Left ventricle myocardium inferior (tissue), 1 donor: ENCODE measurements at regions not wholly inside any gene's neighbourhood (a gene's known extent, or its start where the extent isn't known, plus 50 kb on each side); places are given as distances from the start of the nearest gene placed in this dataset.

Source experiments
- DNase-seq: peaks from one replicate; pipeline ENCODE4 v3.0.0-alpha.2; 2020
- H3K27ac ChIP-seq: fragments of 200-600 bp; replicated peaks from 2 replicates; pipeline ENCODE4 v1.8.0; 2021
- H3K27me3 ChIP-seq: fragments of 200-600 bp; 2 replicates; pipeline ENCODE4 v1.8.0; 2021; ENCODE audit warnings: low read depth
- H3K36me3 ChIP-seq: fragments of 200-600 bp; 2 replicates; pipeline ENCODE4 v1.8.0; 2021
- H3K4me1 ChIP-seq: fragments of 200-600 bp; 2 replicates; pipeline ENCODE4 v1.8.0; 2021
- H3K4me3 ChIP-seq: fragments of 200-600 bp; 2 replicates; pipeline ENCODE4 v1.8.0; 2021; ENCODE audit warnings: mild to moderate bottlenecking, moderate library complexity
- H3K9me3 ChIP-seq: fragments of 200-600 bp; replicated peaks from 2 replicates; pipeline ENCODE4 v1.8.0; 2021
- CTCF ChIP-seq: fragments of 200-600 bp; IDR thresholded peaks from 2 replicates; pipeline ENCODE4 v1.8.0; 2021; ENCODE audit warnings: antibody characterized with exemption, mild to moderate bottlenecking, borderline replicate concordance
- intact Hi-C: fragments of 100-400 bp; cut with micrococcal nuclease; formaldehyde crosslinking; loops from one replicate; pipeline ENCODE4 v1.11.0; 2022
- donor health status: DM: no; HTN: yes; CAD: no; lungs with severe emphysema.

GRCh38 chr14:65926504-65926903, 514.0 kb downstream of the FUT8 start:
- intact Hi-C loops, result no loop called here

GRCh38 chr14:65926935-65927700, 514.6 kb downstream of the FUT8 start:
- Histone ChIP-seq H3K4me1 (no peaks in the 10 kb centered on the region), H3K36me3 (no peaks in the 10 kb centered on the region), H3K4me3 (no peak overlapping the region), H3K27ac (no peak overlapping the region), H3K27me3 (peaks cover 87% of the 10 kb centered on the region), H3K9me3 (no peaks in the 10 kb centered on the region)
- DNase-seq, result no peak
- TF ChIP-seq CTCF, result no peak
- intact Hi-C loops, result no loop called here

More at GRCh38 chr14:65926504-65926903, 514.0 kb downstream of the FUT8 start:
- H3K9me3 ChIP-seq, result no peaks in the 10 kb centered on the region
- H3K27me3 ChIP-seq, result peaks cover 93% of the 10 kb centered on the region
- no peak overlapping the region for H3K27ac ChIP-seq
- H3K4me3 ChIP-seq, result no peak overlapping the region
- TF ChIP-seq CTCF, result no peak
- H3K36me3 ChIP-seq, result no peaks in the 10 kb centered on the region
- DNase-seq, result no peak
- H3K4me1 ChIP-seq, result no peaks in the 10 kb centered on the region

GRCh38 chr14:65927931-65928356, 515.4 kb downstream of the FUT8 start:
- no peak overlapping the region for H3K4me3 ChIP-seq
- peaks cover 79% of the 10 kb centered on the region for H3K27me3 ChIP-seq
- no peaks in the 10 kb centered on the region for H3K9me3 ChIP-seq
- no peak for DNase-seq
- TF ChIP-seq CTCF, result no peak
- H3K27ac ChIP-seq, result no peak overlapping the region
- intact Hi-C loops, result no loop called here
- H3K36me3 ChIP-seq, result no peaks in the 10 kb centered on the region
- H3K4me1 ChIP-seq, result no peaks in the 10 kb centered on the region

- Histone ChIP-seq H3K27me3 (peaks cover 68% of the 10 kb centered on the region), H3K4me1 (no peaks in the 10 kb centered on the region), H3K27ac (no peak overlapping the region), H3K4me3 (no peak overlapping the region), H3K9me3 (no peaks in the 10 kb centered on the region), H3K36me3 (no peaks in the 10 kb centered on the region)
- no peak for TF ChIP-seq CTCF
- no peak for DNase-seq
- intact Hi-C loops, result no loop called here
Measured at GRCh38 chr14:65928995-65929394, 516.5 kb downstream of the FUT8 start.

- intact Hi-C loops, result no loop called here
Measured at GRCh38 chr14:65933400-65934069, 521.0 kb downstream of the FUT8 start.

More at GRCh38 chr14:65933400-65934069, 521.0 kb downstream of the FUT8 start:
- TF ChIP-seq CTCF, result no peak
- DNase-seq, result peak; percentile 20
- H3K36me3 ChIP-seq, result no peaks in the 10 kb centered on the region
- H3K4me1 ChIP-seq, result no peaks in the 10 kb centered on the region
- H3K4me3 ChIP-seq, result no peak overlapping the region
- H3K27ac ChIP-seq, result no peak overlapping the region
- H3K27me3 ChIP-seq, result peaks cover 49% of the 10 kb centered on the region
- H3K9me3 ChIP-seq, result no peaks in the 10 kb centered on the region
